ENCODE measurements at regions not wholly inside any gene's neighbourhood (a gene's known extent, or its start where the extent isn't known, plus 50 kb on each side); places are given as distances from the start of the nearest gene placed in this dataset.
"Not testable (repeated sequence)": the region's sequence is repeated elsewhere in the genome, so short reads cannot be mapped to it uniquely, and the experiment has no call there.

- H3K4me1 ChIP-seq = no peaks in the 10 kb centered on the region
- H3K27ac ChIP-seq = no peak overlapping the region
- no peak for DNase-seq (ENCODE audit: low spot score)
- no peaks in the 10 kb centered on the region for H3K27me3 ChIP-seq
- no peaks in the 10 kb centered on the region for H3K9me3 ChIP-seq
- TF ChIP-seq CTCF (IDR thresholded peaks at IDR 0.05) = no peak
- no peaks in the 10 kb centered on the region for H3K36me3 ChIP-seq
- no peak overlapping the region for H3K4me3 ChIP-seq
Measured at GRCh38 chr6:51213811-51214210, 395.1 kb downstream of the TFAP2B start.

- no peak for TF ChIP-seq CTCF (IDR thresholded peaks at IDR 0.05)
- no peaks in the 10 kb centered on the region for H3K9me3 ChIP-seq
- no peak overlapping the region for H3K27ac ChIP-seq
- no peak for DNase-seq (ENCODE audit: low spot score)
- H3K4me3 ChIP-seq = no peak overlapping the region
- H3K36me3 ChIP-seq = no peaks in the 10 kb centered on the region
- no peaks in the 10 kb centered on the region for H3K27me3 ChIP-seq
- no peaks in the 10 kb centered on the region for H3K4me1 ChIP-seq
Measured at GRCh38 chr6:51214442-51214841, 395.8 kb downstream of the TFAP2B start.

GRCh38 chr6:51218181-51218580 lies 399.5 kb downstream of the TFAP2B start:
- H3K9me3 ChIP-seq = no peaks in the 10 kb centered on the region
- H3K4me3 ChIP-seq = no peak overlapping the region
- DNase-seq (ENCODE audit: low spot score) = no peak
- H3K36me3 ChIP-seq = no peaks in the 10 kb centered on the region
- TF ChIP-seq CTCF (IDR thresholded peaks at IDR 0.05) = no peak
- no peaks in the 10 kb centered on the region for H3K4me1 ChIP-seq
- no peak overlapping the region for H3K27ac ChIP-seq
- H3K27me3 ChIP-seq = no peaks in the 10 kb centered on the region

- not testable (repeated sequence) for H3K4me3 ChIP-seq; H3K27ac ChIP-seq; H3K9me3 ChIP-seq; H3K36me3 ChIP-seq; DNase-seq (ENCODE audit: low spot score); H3K27me3 ChIP-seq; H3K4me1 ChIP-seq
Measured at GRCh38 chr6:51224580-51225240, 406.0 kb downstream of the TFAP2B start.

- Histone ChIP-seq H3K27me3 (no peaks in the 10 kb centered on the region), H3K27ac (no peak overlapping the region), H3K4me3 (no peak overlapping the region), H3K4me1 (no peaks in the 10 kb centered on the region), H3K36me3 (no peaks in the 10 kb centered on the region), H3K9me3 (no peaks in the 10 kb centered on the region)
- DNase-seq (ENCODE audit: low spot score) = no peak
- TF ChIP-seq CTCF (IDR thresholded peaks at IDR 0.05) = no peak
Measured at GRCh38 chr6:51241376-51241775, 422.7 kb downstream of the TFAP2B start.

GRCh38 chr6:51249798-51250197 lies 431.1 kb downstream of the TFAP2B start:
- Histone ChIP-seq H3K4me1 (no peaks in the 10 kb centered on the region), H3K27ac (no peak overlapping the region), H3K27me3 (no peaks in the 10 kb centered on the region), H3K4me3 (no peak overlapping the region), H3K9me3 (no peaks in the 10 kb centered on the region), H3K36me3 (no peaks in the 10 kb centered on the region)
- TF ChIP-seq CTCF (IDR thresholded peaks at IDR 0.05) = no peak
- no peak for DNase-seq (ENCODE audit: low spot score)
